ENCODE measurements at regions not wholly inside any gene's neighbourhood (a gene's known extent, or its start where the extent isn't known, plus 50 kb on each side); places are given as distances from the start of the nearest gene placed in this dataset.

DNA sequence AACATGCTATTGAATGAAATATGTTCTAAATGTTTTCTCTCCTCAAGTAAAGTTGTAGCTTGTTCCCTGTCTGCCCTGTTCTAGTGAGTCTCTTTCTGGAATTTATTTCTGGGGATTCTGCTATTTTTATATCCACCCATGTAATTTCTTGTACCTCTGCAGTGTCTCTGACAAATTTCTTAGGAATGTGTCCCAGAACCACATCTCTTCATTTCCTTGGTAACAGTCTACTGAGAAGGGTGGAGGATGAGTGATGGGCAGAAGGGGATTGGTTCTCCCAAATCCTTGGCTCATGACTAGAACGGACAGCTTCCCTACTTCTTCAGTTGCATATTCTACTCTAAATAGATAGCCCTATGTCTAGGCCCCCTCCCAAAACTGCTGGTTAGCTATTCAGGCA is 490.6 kb upstream of the LINC00305 start:
- intact Hi-C loops (cut with micrococcal nuclease; ENCODE audit: unreplicated experiment): no loop called here
- no peaks in the 10 kb centered on the region for H3K4me1 ChIP-seq (ENCODE audit: insufficient read depth, low read length, poor library complexity, severe bottlenecking)
- H3K4me3 ChIP-seq (ENCODE audit: low read depth, low read length, poor library complexity, severe bottlenecking): no peak overlapping the region
- BruUV-seq (replicated peaks): no TSS peak
- no peak overlapping the region for H3K27ac ChIP-seq (ENCODE audit: low read depth, low read length, poor library complexity, severe bottlenecking)
- ChIA-PET CTCF (ENCODE audit: unreplicated experiment) (no interaction called here), POLR2A (no interaction called here)
- H3K9me2 ChIP-seq (ENCODE audit: insufficient read depth, low read length): no peaks in the 10 kb centered on the region
- H3K36me3 ChIP-seq (ENCODE audit: insufficient read depth, low read length): no peaks in the 10 kb centered on the region
- no peaks in the 10 kb centered on the region for H4K20me1 ChIP-seq (ENCODE audit: insufficient read depth, low read length)
- no peak overlapping the region for H3K4me2 ChIP-seq (ENCODE audit: low read length)
- no peaks in the 10 kb centered on the region for H3K79me2 ChIP-seq (ENCODE audit: insufficient read depth, low read depth, low read length)
- DNase-seq (ENCODE audit: low spot score): no peak
- TF ChIP-seq, protein P1, sequence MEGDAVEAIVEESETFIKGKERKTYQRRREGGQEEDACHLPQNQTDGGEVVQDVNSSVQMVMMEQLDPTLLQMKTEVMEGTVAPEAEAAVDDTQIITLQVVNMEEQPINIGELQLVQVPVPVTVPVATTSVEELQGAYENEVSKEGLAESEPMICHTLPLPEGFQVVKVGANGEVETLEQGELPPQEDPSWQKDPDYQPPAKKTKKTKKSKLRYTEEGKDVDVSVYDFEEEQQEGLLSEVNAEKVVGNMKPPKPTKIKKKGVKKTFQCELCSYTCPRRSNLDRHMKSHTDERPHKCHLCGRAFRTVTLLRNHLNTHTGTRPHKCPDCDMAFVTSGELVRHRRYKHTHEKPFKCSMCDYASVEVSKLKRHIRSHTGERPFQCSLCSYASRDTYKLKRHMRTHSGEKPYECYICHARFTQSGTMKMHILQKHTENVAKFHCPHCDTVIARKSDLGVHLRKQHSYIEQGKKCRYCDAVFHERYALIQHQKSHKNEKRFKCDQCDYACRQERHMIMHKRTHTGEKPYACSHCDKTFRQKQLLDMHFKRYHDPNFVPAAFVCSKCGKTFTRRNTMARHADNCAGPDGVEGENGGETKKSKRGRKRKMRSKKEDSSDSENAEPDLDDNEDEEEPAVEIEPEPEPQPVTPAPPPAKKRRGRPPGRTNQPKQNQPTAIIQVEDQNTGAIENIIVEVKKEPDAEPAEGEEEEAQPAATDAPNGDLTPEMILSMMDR (conservative IDR thresholded peaks at IDR 0.05; ENCODE audit: low read length): no peak
- TF ChIP-seq EZH2phosphoT487 (IDR thresholded peaks at IDR 0.05; ENCODE audit: borderline replicate concordance, low read depth, low read length): no peak
- no peak overlapping the region for H2AFZ ChIP-seq (ENCODE audit: low read length)
- H3K9me3 ChIP-seq (ENCODE audit: low read length): no peaks in the 10 kb centered on the region

DNA sequence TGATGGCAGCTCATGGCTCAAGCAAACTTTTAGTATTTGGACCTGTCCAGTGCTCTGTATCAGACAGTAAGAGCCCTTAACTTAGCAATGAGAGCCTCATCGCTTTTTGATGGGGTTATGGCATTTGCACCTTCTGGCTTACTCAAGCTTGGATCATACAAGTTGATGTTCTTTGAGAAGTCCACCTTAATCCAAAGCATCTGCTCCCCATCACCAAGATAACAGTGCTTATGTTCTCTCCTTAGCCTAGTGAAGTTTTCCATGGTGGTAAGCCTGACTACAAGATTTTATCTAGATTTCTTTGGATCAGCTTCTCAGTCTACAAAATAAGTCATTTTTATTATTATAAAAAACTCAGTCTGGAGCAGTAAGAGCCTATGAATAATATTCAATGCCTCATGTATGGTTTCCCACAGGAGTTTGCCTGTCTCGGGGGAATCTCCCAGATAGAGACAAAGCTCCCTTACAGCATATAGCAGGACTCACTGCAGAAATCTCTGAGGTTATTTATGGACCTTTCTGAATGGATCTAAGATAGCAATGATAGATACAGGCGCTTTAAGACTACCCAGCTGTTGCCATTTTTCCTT is 472.2 kb upstream of the LINC00305 start:
- no peaks in the 10 kb centered on the region for H3K9me2 ChIP-seq (ENCODE audit: insufficient read depth, low read length)
- DNase-seq (ENCODE audit: low spot score): no peak
- no peaks in the 10 kb centered on the region for H3K79me2 ChIP-seq (ENCODE audit: insufficient read depth, low read depth, low read length)
- no peak overlapping the region for H3K4me2 ChIP-seq (ENCODE audit: low read length)
- H3K4me1 ChIP-seq (ENCODE audit: insufficient read depth, low read length, poor library complexity, severe bottlenecking): no peaks in the 10 kb centered on the region
- no peaks in the 10 kb centered on the region for H3K36me3 ChIP-seq (ENCODE audit: insufficient read depth, low read length)
- TF ChIP-seq, protein P1 (conservative IDR thresholded peaks at IDR 0.05; ENCODE audit: low read length): no peak
- TF ChIP-seq EZH2phosphoT487 (IDR thresholded peaks at IDR 0.05; ENCODE audit: borderline replicate concordance, low read depth, low read length): no peak
- POLR2A ChIA-PET: interaction anchor here (0.5 to 0.6 kb wide), 2 partner anchors 82 to 776 kb away, joined by 3 to 4 read pairs; no protein-coding TSS in a partner anchor
- no peaks in the 10 kb centered on the region for H3K9me3 ChIP-seq (ENCODE audit: low read length)
- CTCF ChIA-PET (ENCODE audit: unreplicated experiment): no interaction called here
- no peak overlapping the region for H2AFZ ChIP-seq (ENCODE audit: low read length)
- H4K20me1 ChIP-seq (ENCODE audit: insufficient read depth, low read length): no peaks in the 10 kb centered on the region
- no TSS peak for BruUV-seq (replicated peaks)
- no peak overlapping the region for H3K4me3 ChIP-seq (ENCODE audit: low read depth, low read length, poor library complexity, severe bottlenecking)
- no peak overlapping the region for H3K27ac ChIP-seq (ENCODE audit: low read depth, low read length, poor library complexity, severe bottlenecking)
- intact Hi-C loops (cut with micrococcal nuclease; ENCODE audit: unreplicated experiment): loop anchor here (10.0 kb wide), 1 partner anchor 56 kb away; no protein-coding TSS in a partner anchor

DNA sequence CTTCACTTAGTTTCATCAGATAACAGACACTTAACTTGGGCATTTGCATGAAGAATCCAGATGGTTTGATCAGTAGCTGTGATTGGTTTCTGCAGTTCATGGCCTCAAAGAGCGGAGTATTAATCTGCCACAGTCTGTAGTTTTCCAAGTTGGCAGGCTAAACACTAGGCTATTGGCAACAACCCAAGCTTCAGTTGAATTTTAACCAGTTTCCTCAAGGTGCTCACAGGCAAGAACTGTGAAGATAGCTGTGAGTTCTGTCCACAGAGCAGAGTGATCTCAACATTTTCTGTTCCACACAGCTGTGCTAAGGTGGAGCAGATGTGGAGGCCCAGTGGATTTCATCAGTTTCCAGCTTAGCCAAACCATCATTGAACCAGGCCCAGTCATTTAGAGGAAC is 469.5 kb upstream of the LINC00305 start:
- H3K4me3 ChIP-seq (ENCODE audit: low read depth, low read length, poor library complexity, severe bottlenecking): no peak overlapping the region
- H3K36me3 ChIP-seq (ENCODE audit: insufficient read depth, low read length): no peaks in the 10 kb centered on the region
- H3K9me2 ChIP-seq (ENCODE audit: insufficient read depth, low read length): no peaks in the 10 kb centered on the region
- no peaks in the 10 kb centered on the region for H3K4me1 ChIP-seq (ENCODE audit: insufficient read depth, low read length, poor library complexity, severe bottlenecking)
- no peaks in the 10 kb centered on the region for H4K20me1 ChIP-seq (ENCODE audit: insufficient read depth, low read length)
- DNase-seq (ENCODE audit: low spot score): no peak
- ChIA-PET CTCF (ENCODE audit: unreplicated experiment) (no interaction called here), POLR2A (no interaction called here)
- H2AFZ ChIP-seq (ENCODE audit: low read length): no peak overlapping the region
- no peak overlapping the region for H3K4me2 ChIP-seq (ENCODE audit: low read length)
- no peaks in the 10 kb centered on the region for H3K79me2 ChIP-seq (ENCODE audit: insufficient read depth, low read depth, low read length)
- intact Hi-C loops (cut with micrococcal nuclease; ENCODE audit: unreplicated experiment): no loop called here
- no TSS peak for BruUV-seq (replicated peaks)
- H3K27ac ChIP-seq (ENCODE audit: low read depth, low read length, poor library complexity, severe bottlenecking): no peak overlapping the region
- TF ChIP-seq, protein P1 (conservative IDR thresholded peaks at IDR 0.05; ENCODE audit: low read length): no peak
- no peak for TF ChIP-seq EZH2phosphoT487 (IDR thresholded peaks at IDR 0.05; ENCODE audit: borderline replicate concordance, low read depth, low read length)
- no peaks in the 10 kb centered on the region for H3K9me3 ChIP-seq (ENCODE audit: low read length)
